Hypothalamus (tissue), 51 donors: ENCODE measurements at regions not wholly inside any gene's neighbourhood (a gene's known extent, or its start where the extent isn't known, plus 50 kb on each side); places are given as distances from the start of the nearest gene placed in this dataset.
A peak's percentile ranks its signal among the peaks of the same experiment; 100 is the strongest.

Experiments
- DNase-seq, 51 donors: peaks; one replicate each; lab custom pipeline; 2025; lab: John Stamatoyannopoulos, UW

DNA sequence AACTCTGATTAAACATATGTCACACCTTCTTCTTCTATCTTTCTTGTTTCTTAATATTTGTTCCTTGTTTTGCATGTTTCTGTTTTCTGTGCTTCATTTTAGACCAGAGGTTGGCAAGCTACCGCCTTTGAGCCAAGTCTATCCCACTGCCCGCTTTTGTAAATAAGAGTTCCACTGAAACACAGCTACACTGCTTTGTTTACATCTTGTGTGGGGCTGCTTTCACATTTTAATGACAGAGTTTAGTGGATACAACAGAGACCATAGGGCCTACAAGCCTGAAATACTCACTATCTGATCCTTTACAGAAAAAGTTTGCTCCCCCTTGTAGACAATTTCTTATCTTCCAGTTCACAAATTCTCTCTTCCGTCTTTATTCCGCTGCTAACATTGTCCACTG is 109.4 kb upstream of the SPACA1 start:
- DNase-seq, result no peak

DNA sequence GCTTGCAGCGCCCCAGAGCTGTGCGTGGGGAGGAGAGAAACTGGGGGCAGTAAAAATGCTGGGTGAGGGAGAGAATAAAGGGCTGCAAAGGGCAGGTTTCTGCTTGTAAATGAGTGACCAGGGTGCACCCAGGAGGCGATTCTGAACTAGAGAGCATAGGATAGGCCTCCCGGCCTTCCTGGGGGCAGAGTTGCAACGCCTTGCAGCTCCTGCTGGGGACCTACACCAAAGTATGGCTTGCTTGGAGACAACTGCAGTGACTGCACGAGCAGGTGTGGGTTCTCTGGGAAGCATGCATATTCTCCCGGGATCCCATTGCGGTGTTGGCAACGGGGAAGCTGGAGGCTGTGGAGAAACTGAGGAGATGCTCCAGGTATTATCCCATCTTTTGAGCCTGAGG is 111.6 kb upstream of the SPACA1 start:
- DNase-seq, result no peak

DNA sequence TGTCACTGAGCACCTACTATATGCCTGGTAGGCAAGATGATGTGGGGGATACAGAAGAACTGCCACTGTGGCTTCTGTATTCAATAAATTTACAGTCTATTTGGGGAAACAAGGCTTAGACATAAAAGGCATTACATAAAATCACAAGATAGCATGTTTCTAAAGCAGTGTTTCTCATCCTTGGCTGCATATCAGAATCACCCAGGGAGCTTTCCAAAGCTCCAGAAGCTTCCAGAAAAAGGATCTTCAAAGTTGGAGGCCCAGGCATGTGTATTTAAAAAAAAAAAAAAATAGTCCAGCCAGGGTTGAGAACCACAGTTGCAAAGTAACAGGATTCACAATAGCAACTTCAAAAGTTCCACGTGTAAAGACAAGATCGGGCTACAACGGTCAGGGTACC is 112.4 kb upstream of the SPACA1 start:
- DNase-seq, result no peak

DNA sequence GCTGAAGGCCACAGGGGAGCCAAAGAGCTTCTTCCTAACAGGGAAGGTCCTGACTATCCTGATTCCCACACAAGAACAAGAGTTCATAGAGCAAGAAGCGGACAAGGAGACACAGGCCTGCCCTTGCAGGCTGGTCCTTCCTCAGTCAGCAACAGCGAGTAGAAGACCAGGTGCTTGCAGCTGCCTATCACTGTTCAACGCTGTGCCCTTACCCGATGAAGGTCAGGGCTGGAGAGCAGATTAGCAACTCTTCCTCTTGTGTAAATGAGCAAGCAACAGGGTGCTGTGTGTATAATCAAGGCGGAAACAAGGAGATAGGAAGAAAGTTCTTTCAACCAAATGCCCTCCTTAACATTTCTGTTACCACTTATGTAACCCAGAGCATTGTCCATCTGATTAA is 115.3 kb upstream of the SPACA1 start:
- DNase-seq, result no peak

DNA sequence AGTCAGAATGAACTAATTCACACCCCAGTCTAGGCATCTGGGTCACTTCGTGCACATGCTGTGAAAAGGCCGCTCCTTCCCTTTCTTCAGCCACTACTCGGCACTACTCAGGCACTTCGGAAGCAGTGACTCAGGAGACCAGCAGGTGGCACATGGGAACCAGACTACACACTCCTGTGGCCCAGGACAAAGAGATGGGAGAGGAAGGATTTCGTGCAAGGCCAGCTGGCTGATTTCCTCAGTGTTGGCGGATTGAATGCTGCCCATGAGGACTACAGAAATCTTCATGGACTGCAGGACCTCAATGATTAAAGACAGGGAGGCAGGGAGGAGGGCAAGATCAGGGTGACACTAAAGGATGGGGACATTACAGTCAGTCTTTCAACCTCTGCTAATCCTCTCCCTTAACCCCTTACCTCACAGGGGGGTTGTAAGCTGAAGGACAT is 117.8 kb upstream of the SPACA1 start:
- DNase-seq, result peak in 48 of 51 donors; percentile 2 to 85 (median 57)

DNA sequence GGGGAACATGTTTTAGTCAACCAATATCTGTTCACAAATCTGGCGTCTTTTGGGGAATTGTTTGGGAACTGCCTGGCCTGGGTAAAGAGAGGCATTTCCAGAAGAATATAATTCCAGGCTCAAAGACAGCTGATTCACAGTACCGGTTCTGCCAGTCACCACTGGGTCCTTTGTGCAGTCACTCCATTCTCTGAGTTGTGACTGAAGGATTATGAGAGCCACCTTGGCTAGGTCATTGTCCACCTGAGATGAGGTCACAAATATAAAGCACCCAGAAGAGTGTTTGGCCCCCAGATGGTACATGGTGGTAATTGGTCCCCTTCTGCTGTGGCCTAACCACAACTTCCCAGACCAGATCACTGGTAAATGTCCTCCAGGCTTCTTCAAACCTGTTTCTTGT is 121.0 kb upstream of the SPACA1 start:
- DNase-seq, result no peak

DNA sequence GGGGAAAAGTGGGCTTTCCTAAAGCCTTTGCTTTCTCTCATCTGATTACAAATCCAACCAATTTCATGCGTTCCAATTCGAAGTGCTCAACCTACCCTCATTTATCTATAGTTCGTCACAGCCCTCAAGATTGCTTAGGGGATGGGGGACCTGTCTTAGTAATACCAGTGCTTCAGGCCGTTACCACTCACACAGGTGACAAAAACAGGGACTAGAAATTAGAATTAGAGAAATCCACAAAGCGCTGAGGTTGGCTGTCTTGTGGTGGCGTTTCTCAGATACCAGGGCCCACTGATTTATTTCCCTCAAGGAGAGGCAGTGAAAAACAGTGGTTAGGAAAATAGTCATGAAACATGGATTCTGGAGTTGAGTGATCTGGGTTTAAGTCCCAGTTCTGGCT is 121.6 kb upstream of the SPACA1 start:
- DNase-seq, result no peak

DNA sequence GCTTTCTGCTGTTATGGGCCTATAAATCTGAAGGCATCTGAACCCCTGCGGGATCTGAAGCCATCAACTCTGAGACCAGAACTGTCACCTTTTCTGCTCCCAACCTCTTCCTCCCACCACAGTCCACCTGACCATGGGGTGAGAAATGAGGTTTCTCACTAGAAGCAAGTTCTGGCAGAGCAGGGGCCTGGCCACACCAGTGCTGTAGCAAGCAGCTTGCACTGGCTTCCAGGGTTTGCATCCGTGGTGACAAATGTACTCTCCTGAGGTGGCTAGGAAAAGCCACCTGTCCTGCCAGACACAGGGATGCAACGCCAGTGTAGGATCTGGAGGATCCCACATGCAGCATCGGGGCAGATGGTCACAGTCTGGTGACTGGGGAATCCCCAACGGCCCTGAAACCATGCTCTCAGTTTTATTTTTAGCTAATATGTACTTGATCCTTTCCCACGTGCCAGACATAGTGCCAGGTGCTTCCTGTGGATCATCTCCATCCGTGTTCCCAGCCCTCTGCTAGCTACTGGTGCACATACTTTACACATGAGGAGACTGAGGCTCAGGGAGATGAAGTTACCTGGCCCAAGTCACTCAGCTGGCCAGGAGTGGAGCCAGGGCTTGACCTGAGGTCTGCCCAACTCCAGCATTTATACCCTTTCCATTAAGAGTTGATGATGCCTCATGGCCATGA is 122.1 kb upstream of the SPACA1 start:
- no peak for DNase-seq

DNA sequence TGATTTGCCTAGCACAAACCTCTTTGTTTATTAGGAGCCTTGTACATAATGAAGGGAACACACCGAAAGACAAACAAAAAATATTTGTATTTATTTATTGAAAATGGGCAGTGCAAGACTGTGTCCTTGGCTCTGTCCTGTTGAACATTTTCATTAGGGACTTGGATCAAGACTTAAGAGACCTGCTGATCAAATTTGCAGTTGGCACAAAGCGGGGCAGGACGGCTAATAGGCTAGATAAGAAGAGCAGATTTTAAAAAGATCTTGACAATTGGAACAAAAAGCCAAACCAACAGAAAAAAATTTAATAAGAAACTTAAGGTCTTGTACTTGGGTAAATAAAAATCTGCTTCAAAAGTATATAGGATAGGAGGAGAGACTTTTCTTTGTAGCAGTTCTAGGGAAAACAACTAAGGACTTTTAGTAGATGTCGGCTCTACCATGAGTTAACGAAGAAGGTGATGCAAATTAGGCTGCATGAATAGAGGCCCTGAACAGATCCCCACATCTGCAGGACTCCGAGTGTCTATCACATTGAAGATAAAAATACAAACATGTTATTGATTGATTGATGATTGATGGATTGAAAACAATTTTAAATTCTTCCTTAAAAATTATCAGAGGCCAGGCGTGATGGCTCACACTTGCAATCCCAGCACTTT is 124.1 kb upstream of the SPACA1 start:
- no peak for DNase-seq

DNA sequence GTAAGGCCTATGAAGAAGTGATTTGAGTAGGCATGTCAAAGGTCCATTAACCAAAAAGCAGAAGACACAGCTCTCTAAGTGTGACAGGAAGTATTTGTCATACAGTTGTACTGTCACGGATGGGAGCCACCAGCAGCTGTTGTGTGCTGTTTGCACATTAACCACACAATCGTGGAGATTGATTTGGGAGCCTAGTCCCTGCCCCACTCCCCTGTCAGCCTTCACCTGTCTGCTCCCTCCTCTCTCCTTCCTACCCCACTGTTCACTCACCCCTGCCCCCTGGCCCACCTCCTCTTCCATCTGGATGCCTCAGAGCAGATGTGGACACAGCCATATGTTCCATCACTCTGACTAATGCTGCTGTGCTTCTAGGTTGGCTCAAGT is 124.7 kb upstream of the SPACA1 start:
- DNase-seq, result no peak

DNA sequence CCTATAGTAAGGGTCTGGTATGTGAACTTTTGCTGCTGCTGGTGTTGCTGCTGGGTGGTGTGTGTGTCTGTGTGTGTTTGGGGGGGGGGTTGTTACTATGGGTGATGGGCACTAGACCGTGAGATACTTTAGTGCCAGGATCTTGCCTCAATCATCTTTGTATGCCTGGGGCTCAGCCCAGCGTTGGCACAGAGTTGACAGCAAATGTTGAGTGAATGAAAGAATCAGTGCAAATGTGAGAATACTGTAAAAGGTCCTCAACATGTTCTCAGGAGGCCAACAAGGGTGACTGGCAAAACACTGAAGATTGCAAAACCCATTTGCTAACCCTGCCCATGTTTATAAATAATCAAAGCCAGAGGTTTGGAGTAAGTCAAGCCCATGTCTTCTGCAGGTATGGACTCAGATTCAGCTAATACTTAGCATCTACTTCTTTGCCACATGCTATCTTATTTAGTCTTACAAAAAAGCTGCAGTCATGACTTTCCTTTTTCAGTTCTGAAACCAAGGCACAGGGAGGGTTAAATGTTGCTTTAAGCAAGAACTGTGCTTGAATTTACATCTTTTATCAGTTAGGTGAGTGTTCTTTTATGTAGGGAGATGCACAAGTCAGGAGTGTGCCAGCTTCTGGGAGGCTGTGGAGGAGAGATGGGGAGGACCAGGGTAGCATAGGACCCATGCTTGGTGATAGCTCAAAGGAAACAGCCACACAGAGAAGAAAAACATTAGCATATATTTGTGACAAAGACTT is 125.3 kb upstream of the SPACA1 start:
- no peak for DNase-seq

DNA sequence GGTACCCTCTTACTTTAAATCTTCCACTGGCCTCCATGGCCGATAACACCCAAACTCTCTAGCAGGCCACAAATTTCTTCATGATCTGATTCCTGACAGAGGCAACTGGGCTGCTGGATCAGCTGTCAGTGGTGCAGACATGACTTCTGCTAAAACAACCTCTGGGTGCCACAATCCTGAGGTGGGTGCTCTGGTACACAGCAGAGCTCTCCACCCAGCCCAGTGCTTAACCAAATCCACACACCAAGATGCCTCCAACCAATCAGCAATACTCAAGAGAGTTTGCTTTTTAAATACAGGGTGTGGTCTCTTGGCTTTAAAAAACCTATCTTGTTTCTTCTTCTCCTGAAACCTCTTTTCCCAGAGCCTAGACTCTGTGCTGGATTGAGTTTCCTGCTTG is 126.6 kb upstream of the SPACA1 start:
- DNase-seq, result no peak

DNA sequence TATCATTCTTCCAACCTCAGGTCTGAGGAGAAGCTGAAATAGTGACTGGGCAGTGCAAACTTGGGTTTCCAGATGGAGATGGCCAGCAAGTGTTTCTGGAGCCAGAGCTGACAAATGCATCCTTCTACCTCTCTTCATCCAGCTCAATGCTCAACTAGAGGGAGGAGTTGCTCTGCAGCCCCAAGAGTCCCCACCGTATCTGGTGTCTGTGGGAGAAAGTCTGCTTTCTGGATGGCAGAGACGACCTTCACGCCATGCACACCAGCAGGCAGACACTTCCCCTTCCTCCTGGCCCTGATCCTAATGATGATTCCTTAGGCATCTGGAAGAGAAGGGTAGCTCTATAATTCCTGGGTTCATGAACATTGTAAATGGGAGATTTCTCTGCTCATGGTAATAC is 127.4 kb upstream of the SPACA1 start:
- DNase-seq, result no peak

DNA sequence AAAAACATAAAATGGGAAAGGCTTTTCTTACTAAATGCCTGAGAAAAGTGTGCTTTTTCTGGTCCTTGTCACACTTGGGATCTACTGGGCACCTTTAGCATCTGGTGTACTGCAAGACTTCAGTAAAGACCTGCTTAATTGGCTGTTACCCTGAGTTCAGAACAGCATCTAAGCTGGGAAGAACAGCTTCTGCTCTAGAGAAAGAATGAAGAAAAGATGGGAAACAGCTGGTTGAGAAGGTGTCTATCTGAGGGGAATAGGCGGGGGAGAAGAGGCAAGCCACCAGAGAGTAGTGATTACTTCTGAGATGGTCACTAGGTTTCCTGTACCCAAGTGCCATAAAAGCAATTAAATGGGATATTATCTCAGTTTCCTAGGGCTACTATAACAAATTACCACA is 128.2 kb upstream of the SPACA1 start:
- DNase-seq, result no peak

DNA sequence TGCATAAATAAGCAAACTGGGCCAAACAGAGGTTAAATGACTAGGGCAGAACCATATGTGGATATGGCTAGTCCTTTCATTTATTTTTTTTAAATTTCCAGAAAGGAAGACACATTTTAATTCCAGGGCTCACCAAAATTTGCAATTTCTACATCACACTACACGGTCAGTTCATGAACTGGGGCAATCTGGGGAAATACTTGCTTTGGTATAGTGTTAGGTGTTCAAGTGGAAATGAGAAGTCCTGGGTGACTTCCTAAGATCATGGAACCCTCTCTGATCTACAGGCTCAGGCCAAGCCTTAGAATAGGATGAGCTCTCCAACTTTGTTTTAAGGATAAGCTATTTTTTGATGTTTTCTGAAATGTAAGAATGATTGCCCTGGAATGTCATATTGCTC is 128.6 kb upstream of the SPACA1 start:
- no peak for DNase-seq

DNA sequence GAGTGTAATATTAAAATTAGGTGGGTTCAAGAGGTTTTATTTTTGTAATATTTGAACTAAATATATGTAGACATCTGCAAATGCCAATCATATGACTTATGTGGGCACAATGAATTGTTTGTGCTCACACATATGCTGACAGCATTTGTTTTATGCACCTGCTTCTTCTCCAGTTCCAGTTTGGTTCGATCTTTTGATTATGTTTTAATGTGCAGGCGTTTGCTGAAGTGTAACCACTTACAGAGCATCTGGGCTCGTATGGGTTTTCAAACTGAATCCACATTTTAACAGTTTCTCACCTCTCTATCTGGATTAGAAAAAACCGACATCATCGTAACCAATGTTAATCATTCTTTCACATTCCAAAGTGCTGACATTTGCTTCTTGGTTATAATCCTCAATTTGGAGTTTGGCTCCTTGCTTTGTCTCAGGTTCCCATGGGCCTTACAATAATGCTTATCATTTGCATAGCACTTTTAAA is 129.1 kb upstream of the SPACA1 start:
- DNase-seq, result no peak

DNA sequence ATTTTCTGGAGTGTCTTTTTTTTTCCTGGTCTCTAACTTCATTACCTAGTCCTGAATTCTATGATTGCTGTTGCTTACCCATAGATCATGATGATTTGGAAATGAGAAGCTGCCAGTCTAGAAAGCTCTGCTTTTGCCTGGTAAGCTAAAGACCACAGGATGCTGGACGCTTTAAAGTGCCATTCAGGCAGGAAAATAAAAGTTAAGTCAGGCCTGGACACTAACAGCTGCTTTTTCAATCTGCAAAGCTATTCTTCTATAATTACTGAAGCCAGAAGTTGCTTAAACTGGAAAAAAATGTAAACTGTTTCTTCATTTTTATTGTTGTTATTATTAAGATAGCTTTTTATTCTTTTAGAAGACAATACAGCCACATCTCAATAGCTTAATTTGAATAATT is 129.8 kb upstream of the SPACA1 start:
- DNase-seq, result no peak

DNA sequence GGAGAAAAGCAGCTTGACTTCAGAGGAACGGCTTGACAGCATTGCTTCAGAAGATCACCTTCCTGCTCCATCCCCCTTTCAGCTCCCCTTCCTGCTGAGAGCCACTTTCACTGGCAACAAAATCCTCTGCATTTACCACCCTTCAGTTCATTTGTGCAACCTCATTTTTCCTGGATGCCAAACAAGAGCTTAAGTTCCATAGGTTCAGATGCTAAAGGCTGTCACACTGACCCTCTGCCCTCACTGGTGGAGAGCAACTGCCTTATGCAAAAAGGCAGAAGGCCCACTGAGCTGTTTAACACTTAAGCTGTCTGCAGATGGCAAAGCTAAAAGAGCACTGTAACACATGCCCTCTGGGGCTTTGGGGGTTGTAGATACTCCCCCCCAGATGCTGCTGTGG is 131.2 kb upstream of the SPACA1 start:
- no peak for DNase-seq

DNA sequence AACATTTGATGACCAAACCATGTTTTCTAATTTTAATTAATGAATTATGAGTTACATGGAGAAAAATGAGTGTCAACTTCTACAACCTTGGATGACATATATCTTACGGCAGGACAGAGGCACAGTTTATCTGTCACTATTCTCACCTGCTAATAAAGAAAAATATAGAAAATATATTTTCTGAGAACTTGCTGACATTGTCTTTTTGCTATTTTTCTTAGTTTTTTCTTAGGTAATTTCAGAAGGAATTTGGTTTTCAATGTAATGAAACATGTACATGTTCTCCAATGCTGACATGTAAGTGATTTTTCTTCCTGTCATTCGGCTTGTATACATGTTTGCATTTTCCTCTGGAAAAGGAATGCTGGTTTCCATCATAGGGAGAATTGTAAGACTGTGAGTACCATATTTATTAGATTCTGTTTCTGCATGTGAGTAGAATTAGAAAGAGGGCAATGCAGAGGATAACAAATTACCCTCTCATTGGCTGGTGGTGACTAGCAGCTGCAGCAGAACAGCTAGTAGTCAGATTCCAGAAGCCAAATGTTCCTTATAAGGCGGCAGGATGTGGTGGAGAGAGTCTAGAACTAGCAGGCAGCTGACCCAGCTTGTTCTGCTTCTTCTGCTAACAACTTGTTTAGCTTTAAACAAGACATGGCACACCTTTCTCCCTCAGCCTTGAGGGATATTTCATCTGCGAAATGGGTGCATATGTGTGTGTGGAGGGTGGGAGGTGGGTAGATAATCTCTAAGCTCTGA is 132.8 kb upstream of the SPACA1 start:
- no peak for DNase-seq

DNA sequence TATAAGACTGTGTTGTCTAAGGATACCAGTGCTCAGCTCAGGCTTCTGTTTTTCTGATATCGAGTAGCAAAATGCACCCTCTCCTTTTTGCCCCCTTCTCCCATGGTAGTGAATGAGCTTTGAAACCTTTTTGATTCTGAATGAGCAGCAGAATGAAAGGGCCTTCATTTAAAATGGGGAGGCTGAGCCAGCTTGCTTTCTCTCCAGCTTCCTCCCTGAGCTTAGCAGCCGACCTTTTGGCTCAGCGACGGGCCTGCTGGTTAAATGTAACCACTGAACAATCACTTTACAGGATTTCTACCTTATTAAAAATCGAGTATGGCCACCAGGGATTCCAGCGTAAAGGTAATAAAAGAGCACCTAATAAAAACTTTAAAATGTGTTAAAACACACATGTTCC is 133.7 kb upstream of the SPACA1 start:
- peak in 6 of 51 donors; percentile 2 to 23 (median 4) for DNase-seq

DNA sequence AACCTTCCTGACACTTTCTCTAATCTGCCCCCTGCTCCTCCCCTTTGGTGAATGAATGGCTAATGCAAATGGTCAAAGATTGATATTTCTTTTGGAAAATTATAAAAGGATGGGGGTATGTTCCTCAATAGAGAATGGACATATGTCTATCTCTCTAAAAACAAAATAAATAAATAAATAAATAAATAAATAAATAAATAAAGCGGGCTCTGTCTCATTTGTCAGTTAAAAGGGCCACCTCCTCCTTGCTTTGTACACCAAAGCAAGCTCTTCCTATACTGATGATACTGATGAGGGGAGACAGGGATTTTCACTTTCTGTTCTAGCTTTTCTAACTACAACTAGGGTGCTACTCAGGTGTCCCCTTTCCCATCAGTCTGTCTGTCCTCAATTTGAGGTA is 135.5 kb upstream of the SPACA1 start:
- no peak for DNase-seq
